GM21619 (cell line): ENCODE measurements at regions not wholly inside any gene's neighbourhood (a gene's known extent, or its start where the extent isn't known, plus 50 kb on each side); places are given as distances from the start of the nearest gene placed in this dataset.
"Not testable (repeated sequence)": the region's sequence is repeated elsewhere in the genome, so short reads cannot be mapped to it uniquely, and the experiment has no call there.

ENCODE experiments used
- ATAC-seq: cut with Tn5 transposase; IDR thresholded peaks from one replicate; pipeline ENCODE4 v1.9.1; 2021; ENCODE audit not compliant: unreplicated experiment

DNA sequence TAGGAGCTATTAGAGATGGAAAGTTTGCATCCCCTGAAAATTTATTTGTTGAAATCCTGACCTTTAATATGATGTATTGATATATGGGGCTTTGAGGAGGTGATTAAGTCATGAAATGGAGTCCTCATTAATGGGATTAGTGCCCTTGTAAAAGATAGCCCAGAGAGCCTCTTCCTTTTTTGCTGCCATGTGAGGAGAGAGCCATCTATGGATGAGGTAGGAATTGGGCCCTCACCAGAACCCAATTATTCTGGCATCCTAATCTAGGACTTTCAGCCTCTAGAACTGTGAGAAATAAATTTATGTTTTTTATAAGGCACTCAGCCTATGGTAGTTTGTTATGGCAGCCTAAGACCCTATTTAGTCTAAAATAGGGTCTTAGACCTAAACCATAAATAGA lies 250.2 kb upstream of the SLITRK1 start:
- no peak for ATAC-seq

DNA sequence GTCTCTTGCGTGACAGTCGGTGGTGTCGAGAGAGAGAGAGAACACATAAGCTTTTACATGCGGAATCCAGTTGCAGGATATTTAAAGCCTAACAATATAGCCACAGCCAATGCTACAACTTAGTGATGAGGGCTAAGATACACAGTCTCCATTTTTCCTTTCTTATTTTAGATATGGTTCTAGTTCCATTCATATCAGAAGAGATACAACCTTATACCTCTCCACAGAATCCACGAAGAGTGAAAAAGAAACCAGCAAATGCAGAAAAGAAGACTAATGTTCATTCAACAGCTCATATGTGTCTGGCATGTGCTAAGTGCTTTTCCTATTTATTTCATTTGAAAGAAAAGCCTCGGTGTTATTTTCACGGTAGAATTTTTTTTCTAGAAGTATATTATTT lies 249.0 kb upstream of the SLITRK1 start:
- ATAC-seq = no peak

DNA sequence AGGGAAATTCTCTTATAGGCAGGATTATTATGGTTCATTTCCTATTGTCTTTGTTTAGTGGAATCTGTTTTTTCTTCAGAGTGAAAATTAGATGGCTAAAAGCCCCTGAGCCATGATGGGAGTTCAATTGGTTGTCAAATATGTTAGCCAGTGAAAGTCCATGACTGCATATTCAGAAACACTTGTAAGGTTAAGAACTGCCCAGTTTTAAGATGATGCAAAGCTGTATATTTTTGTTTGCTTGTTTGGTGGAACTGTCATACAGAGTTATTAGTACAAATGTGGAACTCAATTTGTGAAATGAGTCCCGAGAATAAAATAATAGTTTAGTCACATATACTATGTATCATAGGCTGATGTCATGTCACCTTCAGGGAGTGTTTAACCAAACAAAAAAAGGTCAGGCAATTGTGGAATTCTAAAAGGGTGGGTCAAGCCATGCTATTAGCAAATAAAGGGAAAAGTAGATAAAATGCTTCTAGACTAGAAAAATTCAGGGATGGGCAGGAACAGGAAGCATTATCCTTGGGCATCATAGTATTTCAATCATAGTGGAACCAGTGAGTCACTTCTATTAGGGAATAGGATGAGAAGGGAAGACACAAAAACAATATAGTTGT lies 248.3 kb upstream of the SLITRK1 start:
- ATAC-seq = no peak

DNA sequence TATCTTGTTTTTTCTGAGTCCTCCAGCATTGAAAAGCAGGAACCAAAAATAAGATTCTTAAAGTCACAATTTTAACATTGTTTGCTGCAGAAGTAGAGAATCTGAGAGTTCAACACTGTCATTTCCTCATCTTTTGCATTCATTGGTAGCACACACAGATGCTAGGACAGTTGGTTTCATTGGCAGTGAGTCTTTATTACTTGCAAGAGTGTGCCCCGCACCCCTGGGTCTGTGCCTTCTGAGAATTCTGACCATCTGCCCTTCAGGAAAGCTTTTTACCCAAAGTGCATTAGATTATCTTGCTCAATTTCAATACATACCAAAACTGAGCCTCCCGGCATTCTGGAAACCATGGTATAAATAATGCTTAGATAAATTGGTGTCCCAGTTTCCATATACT lies 247.7 kb upstream of the SLITRK1 start:
- ATAC-seq = no peak

DNA sequence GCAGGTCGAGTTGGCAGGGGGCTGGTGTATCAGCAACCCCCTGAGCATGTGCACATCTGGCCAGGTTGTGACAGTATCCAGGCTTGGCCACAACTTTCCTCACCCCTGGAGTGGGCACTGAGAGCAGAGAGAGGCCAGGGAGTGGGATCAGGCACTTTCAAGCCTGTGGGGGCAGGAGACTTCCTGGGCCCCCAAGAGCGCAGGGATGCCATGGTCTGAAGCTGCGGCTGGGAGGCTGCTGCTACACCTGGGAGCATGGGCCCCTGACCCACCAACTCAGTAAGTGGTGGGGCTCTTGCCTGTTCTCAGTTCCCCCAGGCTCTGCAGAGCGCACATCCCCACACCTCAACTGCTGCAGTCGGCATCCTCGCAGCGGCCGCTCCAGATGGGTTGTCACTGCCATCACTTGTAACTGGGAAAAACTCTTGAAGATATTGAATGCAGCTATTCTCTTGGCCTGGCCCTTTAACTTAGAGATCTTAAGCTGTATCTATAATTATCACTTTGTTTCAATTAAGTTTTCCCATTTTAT lies 245.4 kb upstream of the SLITRK1 start:
- ATAC-seq = no peak

DNA sequence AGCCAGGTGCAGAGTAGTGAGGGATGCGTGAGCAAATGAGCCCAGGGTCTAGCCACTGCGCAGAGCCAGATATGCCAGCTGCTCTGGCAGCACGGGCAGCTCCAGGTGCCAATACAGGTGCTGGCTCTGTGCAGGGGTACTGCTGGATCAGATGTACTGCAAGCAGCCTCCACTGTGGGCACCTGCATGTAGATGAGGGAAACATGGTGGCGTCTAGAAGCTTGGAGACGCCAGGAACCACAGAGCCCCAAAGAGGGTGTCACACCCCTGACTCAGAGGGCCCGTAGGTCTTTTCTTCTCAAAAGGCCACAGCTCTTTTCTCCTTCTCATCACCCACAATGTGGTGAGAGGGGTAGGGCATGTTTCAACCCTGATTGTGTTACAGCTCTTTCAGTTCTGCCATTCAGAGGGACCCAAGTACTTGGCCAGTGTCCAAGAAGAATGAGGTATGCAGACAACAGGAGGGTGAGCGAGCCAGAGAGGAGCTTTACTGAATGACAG lies 244.4 kb upstream of the SLITRK1 start:
- ATAC-seq = no peak

DNA sequence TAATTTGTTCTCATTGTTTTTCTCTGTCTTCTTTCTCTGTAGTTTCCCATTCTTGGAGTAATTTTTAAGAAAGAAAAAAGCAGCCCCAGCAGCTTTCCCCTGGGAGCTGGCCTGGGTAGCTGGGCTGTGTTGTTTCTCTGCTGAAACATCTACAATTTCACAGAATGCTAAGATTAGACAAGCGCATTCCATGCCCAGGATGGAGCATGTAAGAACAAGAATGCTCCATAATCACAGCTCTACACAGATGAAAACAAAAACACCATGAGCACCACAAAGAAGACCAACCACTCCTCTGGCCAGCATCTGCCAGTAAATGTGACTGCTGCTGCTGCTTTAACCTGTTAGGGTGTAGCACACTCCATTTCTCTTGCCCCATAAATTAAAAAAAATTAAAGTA lies 239.2 kb upstream of the SLITRK1 start:
- ATAC-seq = no peak

DNA sequence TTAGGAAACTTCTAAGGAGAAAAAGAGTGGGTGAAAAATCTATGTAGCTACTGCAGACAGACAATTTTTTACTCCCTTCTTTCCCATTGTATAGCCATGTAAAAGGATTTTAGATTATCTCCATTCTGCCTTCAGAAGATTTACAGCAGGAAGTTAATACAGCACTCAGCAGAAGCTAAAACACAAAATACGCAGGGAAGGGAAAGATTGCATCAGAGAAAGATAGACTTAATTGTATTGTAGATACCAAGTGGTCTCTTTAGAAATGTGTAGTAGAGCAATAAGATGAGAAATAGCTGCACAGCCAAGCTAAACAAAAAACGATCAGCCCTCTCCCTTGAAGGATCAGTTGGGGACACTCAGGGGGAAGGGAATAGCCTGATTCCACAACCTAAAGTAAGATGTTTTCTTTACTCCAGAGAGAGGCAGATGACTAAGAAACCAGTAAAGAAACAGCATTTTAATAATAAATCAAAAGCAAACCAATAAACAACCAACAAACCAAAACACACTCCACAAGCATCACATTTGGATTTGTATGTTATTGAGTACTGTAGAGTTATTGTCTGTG lies 236.7 kb upstream of the SLITRK1 start:
- no peak for ATAC-seq

DNA sequence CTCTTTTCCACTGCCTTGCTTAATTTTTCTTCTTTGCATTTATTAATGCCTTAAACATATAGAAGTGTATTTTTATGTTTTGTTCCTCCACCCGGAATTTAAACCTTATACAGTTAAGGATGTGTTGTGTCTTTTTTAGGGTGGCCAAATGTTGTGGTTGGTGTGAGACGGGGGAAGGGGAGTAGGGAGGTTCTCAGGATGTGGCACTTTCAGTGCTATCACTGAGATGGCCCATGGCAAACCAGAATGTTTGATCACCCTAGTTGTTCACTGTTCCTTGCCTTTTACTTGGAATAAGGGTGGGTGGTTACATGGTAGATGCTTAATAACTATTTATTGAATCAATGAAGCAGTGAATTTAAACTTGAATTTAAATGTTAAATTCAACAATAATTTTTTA lies 216.0 kb upstream of the SLITRK1 start:
- no peak for ATAC-seq

DNA sequence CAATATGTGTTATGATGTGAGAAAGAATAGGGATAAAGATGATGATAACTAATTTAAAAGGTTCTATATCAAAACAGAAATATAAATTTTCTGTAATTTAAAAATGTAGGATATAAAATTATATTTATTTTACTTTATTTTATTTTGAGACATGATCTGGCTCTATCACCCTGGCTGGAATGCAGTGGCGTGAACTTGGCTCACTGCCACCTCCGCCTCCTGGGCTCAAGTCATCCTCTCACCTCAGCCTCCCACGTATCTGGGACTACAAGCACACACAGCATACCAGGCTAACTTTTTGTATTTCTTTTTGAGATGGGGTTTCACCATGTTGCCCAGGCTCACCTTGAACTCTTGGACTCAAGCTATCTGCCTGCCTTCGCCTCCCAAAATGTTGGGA lies 214.9 kb upstream of the SLITRK1 start:
- no peak for ATAC-seq

DNA sequence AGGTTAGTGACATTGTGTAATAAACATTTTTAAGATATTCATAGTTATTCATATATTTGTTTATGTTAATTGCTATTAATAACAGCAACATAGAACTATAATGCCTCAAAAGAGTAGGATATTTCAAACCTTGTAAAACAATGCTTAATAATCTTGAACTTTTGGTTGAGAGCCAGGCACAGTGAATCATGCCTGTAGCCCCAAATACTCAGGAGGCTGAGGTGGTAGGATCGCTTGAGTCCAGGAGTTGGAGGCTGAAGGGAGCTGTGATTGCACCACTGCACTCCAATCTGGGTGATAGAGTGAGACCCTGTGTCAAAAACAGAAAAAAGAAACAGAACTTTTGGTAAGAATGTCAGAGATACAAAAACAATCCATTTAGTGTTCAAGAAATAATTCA lies 213.9 kb upstream of the SLITRK1 start:
- ATAC-seq = no peak

DNA sequence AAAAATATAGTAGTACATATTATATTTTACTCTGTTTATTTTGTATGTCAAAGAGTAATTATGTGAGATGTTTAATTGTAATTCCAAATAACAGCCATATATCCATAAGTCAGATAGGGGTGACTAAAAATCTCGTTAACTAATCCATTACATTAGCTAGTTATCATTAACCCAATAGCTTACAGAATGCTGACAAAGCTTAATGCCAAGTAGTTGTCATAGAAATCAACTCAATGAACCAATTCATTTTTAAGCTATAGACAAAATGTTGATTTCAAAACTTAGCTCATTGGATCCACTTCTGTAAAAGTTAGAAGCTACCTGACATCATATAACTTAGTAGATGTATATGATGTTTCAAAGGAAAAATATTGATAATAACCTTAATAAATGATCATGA lies 206.7 kb upstream of the SLITRK1 start:
- no peak for ATAC-seq

DNA sequence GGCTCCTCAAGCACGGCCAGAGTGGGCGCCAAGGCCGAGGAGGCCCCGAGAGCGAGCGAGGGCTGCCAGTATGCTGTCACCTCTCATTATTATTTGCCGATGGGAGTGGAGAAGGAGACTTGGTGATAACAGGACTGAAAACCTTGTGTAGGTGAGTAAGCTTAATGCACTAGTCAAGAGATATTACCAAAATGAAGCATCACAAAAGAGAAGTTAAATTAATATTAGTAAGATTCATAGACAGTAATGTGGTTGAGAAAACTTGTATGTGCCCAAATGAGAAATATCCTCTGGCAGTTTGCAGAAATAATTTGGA lies 204.5 kb upstream of the SLITRK1 start:
- ATAC-seq = no peak

DNA sequence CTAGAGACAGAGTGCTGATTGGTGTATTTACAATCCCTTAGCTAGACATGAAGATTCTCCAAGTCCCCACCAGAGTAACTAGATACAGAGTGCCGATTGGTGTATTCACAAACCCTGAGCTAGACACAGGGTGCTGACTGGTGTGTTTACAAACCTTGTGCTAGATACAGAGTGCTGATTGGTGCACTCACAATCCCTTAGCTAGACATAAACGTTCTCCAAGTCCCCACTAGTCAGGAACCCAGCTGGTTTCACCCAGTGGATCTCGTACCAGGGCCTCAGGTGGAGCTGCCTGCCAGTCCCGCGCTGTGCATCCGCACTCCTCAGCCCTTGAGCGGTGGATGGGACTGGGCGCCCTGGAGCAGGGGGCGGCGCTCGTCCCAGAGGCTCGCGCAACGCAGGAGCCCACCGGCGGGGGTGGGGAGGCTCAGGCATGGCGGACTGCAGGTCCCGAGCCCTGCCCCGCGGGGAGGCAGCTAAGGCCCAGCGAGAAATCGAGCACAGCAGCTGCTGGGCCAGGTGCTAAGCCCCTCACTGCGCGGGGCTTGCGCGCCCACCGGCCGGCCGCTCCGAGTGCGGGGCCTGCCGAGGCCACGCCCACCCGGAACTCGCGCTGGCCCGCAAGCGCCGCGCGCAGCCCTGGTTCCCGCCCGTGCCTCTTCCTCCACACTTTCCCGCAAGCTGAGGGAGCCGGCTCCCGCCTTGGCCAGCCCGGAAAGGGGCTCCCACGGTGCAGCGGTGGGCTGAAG lies 204.0 kb upstream of the SLITRK1 start:
- not testable (repeated sequence) for ATAC-seq

DNA sequence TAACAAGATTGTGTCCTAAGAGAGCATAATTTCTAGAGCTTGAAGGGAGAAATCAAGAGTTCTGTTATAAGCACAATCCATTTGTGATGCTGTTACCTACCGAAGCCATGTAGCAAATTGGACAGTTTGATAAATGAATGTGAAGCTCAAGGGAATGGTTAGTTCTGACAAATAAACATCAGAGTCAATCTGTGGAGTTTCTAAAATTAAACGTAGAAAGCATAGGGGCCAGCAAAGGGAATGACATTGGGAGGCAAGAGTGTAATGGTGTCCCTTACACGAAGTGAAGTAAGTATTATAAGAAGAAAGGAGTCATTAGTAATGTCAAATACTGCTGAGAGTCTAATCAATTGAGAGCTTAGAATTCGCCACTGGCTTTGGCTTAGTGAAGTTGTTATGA lies 200.2 kb upstream of the SLITRK1 start:
- ATAC-seq = no peak

DNA sequence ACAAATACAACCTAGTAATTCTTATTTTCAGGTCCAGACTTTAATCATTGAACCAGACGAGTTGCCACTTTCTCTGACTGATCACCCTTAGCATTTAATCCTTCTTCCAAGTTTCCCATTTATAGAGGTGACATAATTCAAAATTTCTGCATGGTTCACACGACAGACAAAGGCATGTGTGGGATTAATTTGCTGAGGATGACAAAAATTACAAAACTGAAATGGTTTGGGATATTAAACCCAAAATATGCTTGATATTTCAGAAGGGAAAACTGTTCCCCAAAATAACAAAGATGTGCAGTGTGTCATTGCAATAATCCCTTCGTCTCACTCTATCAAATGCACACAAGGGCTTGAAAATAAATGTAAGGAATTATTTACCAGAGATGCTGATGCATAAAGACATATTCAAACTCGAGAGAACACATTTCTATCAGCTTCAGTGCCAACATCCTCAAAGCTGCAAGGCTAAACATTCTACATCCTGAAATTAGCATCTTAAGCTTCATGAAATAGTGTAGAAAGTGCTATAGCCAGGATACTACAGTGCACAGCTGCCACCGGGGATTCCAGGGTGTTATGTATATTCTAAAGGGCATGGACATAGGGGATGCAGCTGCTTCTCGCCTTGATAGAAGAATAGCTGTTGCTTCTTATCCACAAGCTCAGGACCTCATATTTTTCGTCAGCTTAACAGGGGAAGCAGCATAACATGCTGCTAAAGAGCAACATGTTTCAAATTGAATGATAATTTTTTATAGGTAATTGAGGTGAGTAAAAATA lies 198.7 kb upstream of the SLITRK1 start:
- no peak for ATAC-seq

DNA sequence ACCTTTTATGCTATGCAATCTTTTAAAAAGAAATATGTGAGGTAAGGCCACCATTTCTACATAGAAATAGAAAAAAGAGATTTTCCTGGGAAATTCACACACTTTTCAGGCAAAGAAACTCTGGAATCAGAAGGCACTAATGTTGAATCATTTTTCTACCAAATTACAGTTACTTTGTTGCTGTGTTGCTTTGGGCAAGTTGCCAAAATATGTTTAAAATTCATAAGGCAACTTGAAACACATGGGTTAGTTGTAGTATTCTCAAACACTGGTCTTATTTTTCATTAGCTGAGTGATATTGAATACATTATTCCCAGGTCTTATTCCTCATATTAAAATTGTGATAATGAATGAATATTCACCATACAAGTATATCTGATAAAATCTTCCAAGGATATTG lies 195.0 kb upstream of the SLITRK1 start:
- no peak for ATAC-seq

DNA sequence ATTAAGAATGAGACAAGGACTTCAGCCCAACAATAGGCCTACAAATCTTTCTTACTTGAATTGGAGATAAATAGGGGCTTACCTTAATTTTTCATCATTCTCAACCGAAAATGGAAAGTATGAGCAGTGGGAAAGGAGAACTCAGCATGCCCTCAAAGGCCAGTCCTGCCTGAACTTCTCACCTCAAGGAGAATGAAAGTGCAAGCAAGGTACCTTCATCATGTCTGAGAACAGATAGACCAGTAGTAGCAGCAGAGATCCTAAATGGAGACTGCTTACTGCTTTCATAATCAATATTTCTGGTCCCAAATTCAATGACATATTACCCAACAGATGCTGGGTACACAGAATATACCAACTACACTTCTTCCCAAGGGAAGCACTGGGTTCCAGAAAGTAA lies 194.0 kb upstream of the SLITRK1 start:
- ATAC-seq = no peak

DNA sequence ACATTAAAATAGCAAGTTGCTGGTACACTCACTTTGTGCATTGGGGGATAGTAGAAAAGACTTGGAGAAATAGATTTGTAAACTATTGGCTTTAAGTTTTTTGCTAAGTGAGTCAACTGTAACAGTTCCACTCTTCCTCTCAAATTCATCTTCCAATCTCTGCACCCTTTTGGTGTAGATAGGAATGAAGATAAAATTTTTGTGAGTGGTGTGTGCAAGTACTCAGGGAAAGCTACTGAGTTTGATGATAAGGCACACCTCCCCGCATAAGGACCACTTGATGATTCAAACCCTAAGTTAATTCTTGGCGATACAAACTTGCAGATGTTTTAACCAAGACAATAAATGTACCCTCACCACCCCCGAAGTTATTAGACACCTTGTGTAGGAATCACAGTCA lies 168.3 kb upstream of the SLITRK1 start:
- no peak for ATAC-seq

DNA sequence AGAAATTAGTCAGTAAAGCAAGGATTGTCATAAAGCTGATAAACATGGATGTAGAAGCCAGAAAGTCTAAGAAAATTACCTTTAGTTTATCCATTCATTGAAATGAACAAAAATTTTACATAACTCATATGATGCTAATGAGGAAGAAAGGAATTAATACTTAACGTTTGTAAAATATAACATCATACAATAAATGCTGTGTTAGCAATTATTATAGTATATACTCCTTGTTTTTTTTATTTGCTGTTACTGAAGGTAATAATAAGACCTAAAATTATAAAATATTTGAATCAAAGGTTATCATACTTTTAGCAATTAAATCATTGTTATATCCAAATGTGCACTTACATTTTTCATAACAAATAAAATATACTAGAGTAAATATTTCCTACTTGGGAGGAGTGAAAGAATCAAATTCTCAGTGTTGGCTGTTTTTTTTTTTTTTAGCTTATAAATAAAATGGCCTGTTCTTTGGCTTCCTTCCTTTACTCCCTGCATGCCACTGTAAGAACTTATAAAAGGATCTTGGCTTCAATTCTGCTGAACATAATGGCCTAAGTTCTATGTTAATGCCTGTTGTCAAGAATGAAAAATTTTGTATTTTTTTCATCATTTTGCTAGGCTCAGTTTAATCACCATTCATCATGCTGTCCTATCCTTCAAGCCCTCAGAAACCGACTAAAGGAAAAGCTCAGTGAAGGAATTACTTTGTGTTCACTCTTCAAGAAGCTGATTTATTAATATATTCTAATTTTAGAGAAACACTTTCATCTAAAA lies 167.4 kb upstream of the SLITRK1 start:
- no peak for ATAC-seq

DNA sequence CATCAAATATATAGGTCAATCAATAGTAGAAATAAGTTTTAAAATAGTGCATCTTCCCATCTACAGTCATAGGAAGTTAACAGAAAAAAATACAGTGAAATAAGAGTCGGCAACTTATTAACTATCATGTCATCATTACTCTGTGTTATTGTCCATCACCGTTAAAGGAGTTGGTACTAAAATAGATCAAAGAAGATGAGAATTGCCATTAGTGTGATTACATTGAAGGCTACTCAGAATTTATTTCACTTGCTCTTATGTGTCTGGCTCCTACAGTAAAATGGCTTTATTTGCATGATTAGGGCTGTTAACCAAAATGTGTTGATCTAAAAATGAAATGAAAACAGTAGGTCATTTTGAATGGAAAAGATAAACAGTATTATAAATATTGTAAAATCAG lies 162.5 kb upstream of the SLITRK1 start:
- ATAC-seq = no peak
